ENCODE measurements at regions not wholly inside any gene's neighbourhood (a gene's known extent, or its start where the extent isn't known, plus 50 kb on each side); places are given as distances from the start of the nearest gene placed in this dataset.
"Not testable (repeated sequence)": the region's sequence is repeated elsewhere in the genome, so short reads cannot be mapped to it uniquely, and the experiment has no call there.

GRCh38 chr1:68916221-68916902 is 419.5 kb upstream of the DEPDC1 start:
- H3K4me3 Mint-ChIP-seq: no peak overlapping the region
- peaks cover 0 to 4% (median 0%) of the 10 kb centered on the region in 3 donors for H3K9me3 Mint-ChIP-seq
- no peak overlapping the region for H3K27ac Mint-ChIP-seq
- H3K4me1 Mint-ChIP-seq: no peaks in the 10 kb centered on the region
- peaks cover 5% of the 10 kb centered on the region for H3K36me3 Mint-ChIP-seq
- H3K27me3 Mint-ChIP-seq: no peaks in the 10 kb centered on the region

GRCh38 chr1:68917456-68917855 is 420.6 kb upstream of the DEPDC1 start:
- no peak overlapping the region for H3K4me3 Mint-ChIP-seq
- H3K27ac Mint-ChIP-seq: no peak overlapping the region
- no peaks in the 10 kb centered on the region for H3K4me1 Mint-ChIP-seq
- peaks cover 5% of the 10 kb centered on the region for H3K36me3 Mint-ChIP-seq
- H3K27me3 Mint-ChIP-seq: no peaks in the 10 kb centered on the region
- H3K9me3 Mint-ChIP-seq: peaks cover 0 to 4% (median 0%) of the 10 kb centered on the region in 3 donors

- Mint-ChIP-seq H3K27ac (no peak overlapping the region), H3K36me3 (peaks cover under 1% of the 10 kb centered on the region), H3K27me3 (no peaks in the 10 kb centered on the region), H3K4me3 (no peak overlapping the region), H3K9me3 (peaks cover 0 to 3% (median 2%) of the 10 kb centered on the region in 3 donors), H3K4me1 (no peaks in the 10 kb centered on the region)
Measured at GRCh38 chr1:68918563-68918962, 421.7 kb upstream of the DEPDC1 start.

GRCh38 chr1:68919075-68919474 is 422.2 kb upstream of the DEPDC1 start:
- no peak overlapping the region for H3K4me3 Mint-ChIP-seq
- no peaks in the 10 kb centered on the region for H3K36me3 Mint-ChIP-seq
- no peak overlapping the region for H3K27ac Mint-ChIP-seq
- H3K27me3 Mint-ChIP-seq: no peaks in the 10 kb centered on the region
- H3K4me1 Mint-ChIP-seq: no peaks in the 10 kb centered on the region
- H3K9me3 Mint-ChIP-seq: peaks cover 0 to 3% (median 2%) of the 10 kb centered on the region in 3 donors

- not testable (repeated sequence) for H3K36me3 Mint-ChIP-seq, H3K4me3 Mint-ChIP-seq, H3K4me1 Mint-ChIP-seq, H3K27me3 Mint-ChIP-seq, H3K27ac Mint-ChIP-seq, H3K9me3 Mint-ChIP-seq
Measured at GRCh38 chr1:68923475-68924088, 426.7 kb upstream of the DEPDC1 start.

- H3K27ac Mint-ChIP-seq: no peak overlapping the region
- H3K4me3 Mint-ChIP-seq: no peak overlapping the region
- H3K27me3 Mint-ChIP-seq: no peaks in the 10 kb centered on the region
- peaks cover 0 to 3% (median 0%) of the 10 kb centered on the region in 3 donors for H3K9me3 Mint-ChIP-seq
- no peaks in the 10 kb centered on the region for H3K4me1 Mint-ChIP-seq
- no peaks in the 10 kb centered on the region for H3K36me3 Mint-ChIP-seq
Measured at GRCh38 chr1:68930101-68930500, 433.2 kb upstream of the DEPDC1 start.

- no peaks in the 10 kb centered on the region for H3K27me3 Mint-ChIP-seq
- H3K36me3 Mint-ChIP-seq: no peaks in the 10 kb centered on the region
- no peaks in the 10 kb centered on the region for H3K4me1 Mint-ChIP-seq
- H3K9me3 Mint-ChIP-seq: peaks cover 1 to 10% (median 7%) of the 10 kb centered on the region in 3 donors
- no peak overlapping the region for H3K27ac Mint-ChIP-seq
- no peak overlapping the region for H3K4me3 Mint-ChIP-seq
Measured at GRCh38 chr1:68936530-68936929, 439.6 kb upstream of the DEPDC1 start.

- Mint-ChIP-seq H3K27ac (no peak overlapping the region), H3K27me3 (no peaks in the 10 kb centered on the region), H3K4me1 (no peaks in the 10 kb centered on the region), H3K9me3 (peaks cover 1 to 10% (median 7%) of the 10 kb centered on the region in 3 donors), H3K4me3 (no peak overlapping the region), H3K36me3 (no peaks in the 10 kb centered on the region)
Measured at GRCh38 chr1:68938051-68938666, 441.3 kb upstream of the DEPDC1 start.

- Mint-ChIP-seq H3K27ac (no peak overlapping the region), H3K4me3 (no peak overlapping the region), H3K27me3 (no peaks in the 10 kb centered on the region), H3K4me1 (no peaks in the 10 kb centered on the region), H3K9me3 (no peaks in the 10 kb centered on the region), H3K36me3 (peaks cover 2% of the 10 kb centered on the region)
Measured at GRCh38 chr1:68950036-68950435, 453.2 kb upstream of the DEPDC1 start.

- peaks cover 2% of the 10 kb centered on the region for H3K36me3 Mint-ChIP-seq
Measured at GRCh38 chr1:68953311-68953710, 456.4 kb upstream of the DEPDC1 start.

GRCh38 chr1:68954841-68955240 is 458.0 kb upstream of the DEPDC1 start:
- no peak overlapping the region for H3K4me3 Mint-ChIP-seq
- H3K4me1 Mint-ChIP-seq: no peaks in the 10 kb centered on the region
- H3K27ac Mint-ChIP-seq: no peak overlapping the region
- no peaks in the 10 kb centered on the region for H3K9me3 Mint-ChIP-seq
- H3K27me3 Mint-ChIP-seq: no peaks in the 10 kb centered on the region
- peaks cover 2% of the 10 kb centered on the region for H3K36me3 Mint-ChIP-seq

More at GRCh38 chr1:68953311-68953710, 456.4 kb upstream of the DEPDC1 start:
- no peak overlapping the region for H3K27ac Mint-ChIP-seq
- no peaks in the 10 kb centered on the region for H3K27me3 Mint-ChIP-seq
- no peaks in the 10 kb centered on the region for H3K4me1 Mint-ChIP-seq
- no peak overlapping the region for H3K4me3 Mint-ChIP-seq
- H3K9me3 Mint-ChIP-seq: no peaks in the 10 kb centered on the region

GRCh38 chr1:68955424-68955823 is 458.5 kb upstream of the DEPDC1 start:
- peak overlapping the region in 1 of 3 donors; percentile 54 for H3K27ac Mint-ChIP-seq
- H3K4me3 Mint-ChIP-seq: no peak overlapping the region
- H3K36me3 Mint-ChIP-seq: peaks cover 2% of the 10 kb centered on the region
- no peaks in the 10 kb centered on the region for H3K27me3 Mint-ChIP-seq
- H3K4me1 Mint-ChIP-seq: no peaks in the 10 kb centered on the region
- H3K9me3 Mint-ChIP-seq: no peaks in the 10 kb centered on the region

- Mint-ChIP-seq H3K9me3 (no peaks in the 10 kb centered on the region), H3K27me3 (no peaks in the 10 kb centered on the region), H3K4me3 (no peak overlapping the region), H3K4me1 (no peaks in the 10 kb centered on the region), H3K27ac (no peak overlapping the region), H3K36me3 (no peaks in the 10 kb centered on the region)
Measured at GRCh38 chr1:68958958-68959357, 462.1 kb upstream of the DEPDC1 start.

GRCh38 chr1:68959461-68960030 is 462.7 kb upstream of the DEPDC1 start:
- Mint-ChIP-seq H3K4me1 (no peaks in the 10 kb centered on the region), H3K4me3 (no peak overlapping the region), H3K27ac (no peak overlapping the region), H3K27me3 (no peaks in the 10 kb centered on the region), H3K36me3 (no peaks in the 10 kb centered on the region), H3K9me3 (peaks cover 0 to 1% (median 0%) of the 10 kb centered on the region in 3 donors)

- Mint-ChIP-seq H3K9me3 (peaks cover 0 to 2% (median 0%) of the 10 kb centered on the region in 3 donors), H3K4me1 (no peaks in the 10 kb centered on the region), H3K36me3 (no peaks in the 10 kb centered on the region), H3K27ac (no peak overlapping the region), H3K4me3 (no peak overlapping the region), H3K27me3 (no peaks in the 10 kb centered on the region)
Measured at GRCh38 chr1:68961143-68961542, 464.3 kb upstream of the DEPDC1 start.
